GM23248 (cell line): ENCODE measurements at regions not wholly inside any gene's neighbourhood (a gene's known extent, or its start where the extent isn't known, plus 50 kb on each side); places are given as distances from the start of the nearest gene placed in this dataset.
A peak's percentile ranks its signal among the peaks of the same experiment; 100 is the strongest.

ENCODE experiments used
- DNase-seq: peaks from one replicate; pipeline ENCODE4 v3.0.0-alpha.2; 2015
- H2AFZ ChIP-seq: fragments of 200-600 bp; sonication (generic); 2 replicates; pipeline ENCODE4 v1.6.1; 2016; ENCODE audit warnings: antibody characterized with exemption
- H3F3A ChIP-seq: fragments of 200-600 bp; sonication (generic); 2 replicates; pipeline ENCODE4 v1.6.1; 2016; ENCODE audit warnings: mild to moderate bottlenecking, antibody characterized with exemption, mixed run types; ENCODE audit not compliant: insufficient read depth
- H3K27ac ChIP-seq: fragments of 200-600 bp; sonication (generic); 2 replicates; pipeline ENCODE4 v1.5.1; 2016; ENCODE audit warnings: mild to moderate bottlenecking
- H3K27me3 ChIP-seq: fragments of 200-600 bp; sonication (generic); replicated peaks from 2 replicates; pipeline ENCODE4 v1.6.1; 2016; ENCODE audit warnings: mild to moderate bottlenecking; ENCODE audit not compliant: insufficient read depth
- H3K36me3 ChIP-seq: fragments of 200-600 bp; sonication (generic); 2 replicates; pipeline ENCODE4 v1.6.1; 2016; ENCODE audit warnings: low read depth, mild to moderate bottlenecking
- H3K4me1 ChIP-seq: fragments of 200-600 bp; sonication (generic); 2 replicates; pipeline ENCODE4 v1.6.1; 2016; ENCODE audit warnings: mild to moderate bottlenecking; ENCODE audit not compliant: insufficient read depth
- H3K4me2 ChIP-seq: fragments of 200-600 bp; sonication (generic); one replicate; pipeline ENCODE4 v1.6.1; 2016; ENCODE audit warnings: mild to moderate bottlenecking; ENCODE audit not compliant: unreplicated experiment
- H3K4me3 ChIP-seq: fragments of 200-600 bp; sonication (generic); 2 replicates; pipeline ENCODE4 v1.5.1; 2016; ENCODE audit warnings: mild to moderate bottlenecking
- H3K79me2 ChIP-seq: fragments of 200-600 bp; sonication (generic); 2 replicates; pipeline ENCODE4 v1.6.1; 2016; ENCODE audit warnings: mild to moderate bottlenecking; ENCODE audit not compliant: insufficient read depth
- H3K9ac ChIP-seq: fragments of 200-600 bp; sonication (generic); 2 replicates; pipeline ENCODE4 v1.6.1; 2016; ENCODE audit warnings: mild to moderate bottlenecking
- H3K9me2 ChIP-seq: fragments of 200-600 bp; sonication (generic); 2 replicates; pipeline ENCODE4 v1.6.1; 2016; ENCODE audit warnings: mixed run types, mild to moderate bottlenecking, moderate library complexity; ENCODE audit not compliant: insufficient read depth
- H3K9me3 ChIP-seq: fragments of 200-600 bp; sonication (generic); one replicate; pipeline ENCODE4 v1.6.1; 2017; ENCODE audit warnings: low read depth
- H4K20me1 ChIP-seq: fragments of 200-600 bp; sonication (generic); 2 replicates; pipeline ENCODE4 v1.6.0; 2016; ENCODE audit not compliant: insufficient read depth
- EZH2 ChIP-seq: fragments of 200-600 bp; sonication (generic); IDR thresholded peaks from 2 replicates; pipeline ENCODE4 v1.6.1; 2018; ENCODE audit warnings: antibody characterized with exemption, mild to moderate bottlenecking; ENCODE audit not compliant: insufficient read depth, poor library complexity, severe bottlenecking
- EZH2phosphoT487 ChIP-seq: fragments of 200-600 bp; sonication (generic); IDR thresholded peaks from 2 replicates; pipeline ENCODE4 v1.6.1; 2018; ENCODE audit warnings: antibody characterized with exemption, moderate library complexity, mild to moderate bottlenecking, low read depth; ENCODE audit not compliant: insufficient read depth
- WGBS, 2 experiments: methylation state at CpG; one replicate each; pipeline ENCODE4 v1.1.6; 2015 to 2017; ENCODE audit warnings: low lambda C conversion rate in 2 of 2, low coverage in 1 of 2; ENCODE audit errors: missing lambda C conversion rate in 2 of 2; 5-methylcytosine and 5-hydroxymethylcytosine counted together
- in situ Hi-C: fragments of 300-500 bp; cut with MboI; formaldehyde crosslinking; loops from 2 replicates; pipeline ENCODE4 v1.15.0; 2020

GRCh38 chr18:54444319-54444914, 86.7 kb downstream of the C18orf54 start:
- Histone ChIP-seq H3K4me1 (no peaks in the 10 kb centered on the region), H3K27ac (no peak overlapping the region), H3K27me3 (peaks cover 9% of the 10 kb centered on the region), H3K9ac (no peak overlapping the region), H3K9me3 (no peaks in the 10 kb centered on the region), H3K79me2 (no peaks in the 10 kb centered on the region), H3K4me2 (no peak overlapping the region), H3K36me3 (no peaks in the 10 kb centered on the region), H3K4me3 (no peak overlapping the region), H3F3A (no peaks in the 10 kb centered on the region), H4K20me1 (no peaks in the 10 kb centered on the region), H2AFZ (no peak overlapping the region), H3K9me2 (no peaks in the 10 kb centered on the region)
- 8 to 9% methylated on average over 7 of the region's 7 CpGs for WGBS, 2 experiments
- in situ Hi-C loops = no loop called here
- TF ChIP-seq EZH2 = no peak
- no peak for TF ChIP-seq EZH2phosphoT487
- DNase-seq = peak; percentile 65

GRCh38 chr18:54453996-54454395, 96.3 kb downstream of the C18orf54 start:
- Histone ChIP-seq H3K36me3 (no peaks in the 10 kb centered on the region), H4K20me1 (no peaks in the 10 kb centered on the region), H3K27ac (no peak overlapping the region), H3K9me2 (no peaks in the 10 kb centered on the region), H3K4me2 (no peak overlapping the region), H2AFZ (no peak overlapping the region), H3K79me2 (no peaks in the 10 kb centered on the region), H3K4me1 (no peaks in the 10 kb centered on the region), H3F3A (no peaks in the 10 kb centered on the region), H3K9me3 (no peaks in the 10 kb centered on the region), H3K4me3 (no peak overlapping the region), H3K9ac (no peak overlapping the region), H3K27me3 (0 out of 2 replicates have a peak, but pooled peaks cover 4% of the 10 kb centered on the region)
- in situ Hi-C loops = no loop called here
- TF ChIP-seq EZH2phosphoT487 (no peak), EZH2 (no peak)
- DNase-seq = no peak

DNA sequence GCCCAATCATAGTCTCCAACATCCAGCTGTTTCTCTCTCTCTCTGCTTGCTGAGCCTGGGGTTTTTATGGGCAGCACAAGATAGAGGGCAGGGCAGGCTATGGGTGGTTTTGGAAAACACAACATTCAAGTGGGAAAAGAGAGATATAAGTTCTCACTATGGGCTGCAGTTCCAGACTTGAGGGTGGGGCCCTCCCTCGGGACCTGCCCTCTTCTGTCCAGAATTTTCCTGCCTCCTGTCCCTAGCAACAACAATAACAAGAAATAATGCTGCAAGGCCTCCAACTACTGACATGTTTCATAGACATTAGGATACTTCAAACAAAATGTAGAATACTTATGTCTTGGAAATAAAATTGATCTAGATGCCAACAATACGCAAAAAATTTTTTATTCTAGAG, 107.8 kb downstream of the C18orf54 start:
- no peaks in the 10 kb centered on the region for H4K20me1 ChIP-seq
- WGBS, 2 experiments = 5 to 11% methylated on average over 2 of the region's 2 CpGs

GRCh38 chr18:54466248-54467005, 108.7 kb downstream of the C18orf54 start:
- in situ Hi-C loops = no loop called here
- Histone ChIP-seq H3K4me1 (no peaks in the 10 kb centered on the region), H3K27me3 (peaks cover 7% of the 10 kb centered on the region; the same call in 1 of the 2 replicates), H2AFZ (no peak overlapping the region), H4K20me1 (no peaks in the 10 kb centered on the region), H3K27ac (no peak overlapping the region), H3K36me3 (no peaks in the 10 kb centered on the region), H3K79me2 (no peaks in the 10 kb centered on the region), H3K4me2 (no peak overlapping the region), H3K4me3 (no peak overlapping the region), H3K9ac (no peak overlapping the region), H3K9me2 (no peaks in the 10 kb centered on the region; the same call in 1 of the 2 replicates), H3K9me3 (no peaks in the 10 kb centered on the region), H3F3A (no peaks in the 10 kb centered on the region)
- 20 to 26% methylated on average over 3 of the region's 3 CpGs for WGBS, 2 experiments
- TF ChIP-seq EZH2 = no peak
- TF ChIP-seq EZH2phosphoT487 = no peak
- DNase-seq = no peak

More for the DNA sequence above, 107.8 kb downstream of the C18orf54 start:
- Histone ChIP-seq H3K27ac (no peak overlapping the region), H3F3A (no peaks in the 10 kb centered on the region), H3K9ac (no peak overlapping the region), H3K36me3 (no peaks in the 10 kb centered on the region), H3K4me1 (no peaks in the 10 kb centered on the region), H3K27me3 (no peaks in the 10 kb centered on the region; the same call in 1 of the 2 replicates), H3K4me2 (no peak overlapping the region), H3K9me3 (no peaks in the 10 kb centered on the region), H2AFZ (no peak overlapping the region), H3K79me2 (no peaks in the 10 kb centered on the region), H3K4me3 (no peak overlapping the region), H3K9me2 (no peaks in the 10 kb centered on the region; the same call in 1 of the 2 replicates)
- in situ Hi-C loops = no loop called here
- TF ChIP-seq EZH2phosphoT487 = no peak
- TF ChIP-seq EZH2 = no peak
- DNase-seq = no peak
